HG03025 (cell line): ENCODE measurements at regions not wholly inside any gene's neighbourhood (a gene's known extent, or its start where the extent isn't known, plus 50 kb on each side); places are given as distances from the start of the nearest gene placed in this dataset.
"Not testable (repeated sequence)": the region's sequence is repeated elsewhere in the genome, so short reads cannot be mapped to it uniquely, and the experiment has no call there.

Source experiments
- ATAC-seq: cut with Tn5 transposase; IDR thresholded peaks from one replicate; pipeline ENCODE4 v1.9.1; 2021; ENCODE audit warnings: mild to moderate bottlenecking, moderate library complexity; ENCODE audit not compliant: unreplicated experiment, low FRiP score

DNA sequence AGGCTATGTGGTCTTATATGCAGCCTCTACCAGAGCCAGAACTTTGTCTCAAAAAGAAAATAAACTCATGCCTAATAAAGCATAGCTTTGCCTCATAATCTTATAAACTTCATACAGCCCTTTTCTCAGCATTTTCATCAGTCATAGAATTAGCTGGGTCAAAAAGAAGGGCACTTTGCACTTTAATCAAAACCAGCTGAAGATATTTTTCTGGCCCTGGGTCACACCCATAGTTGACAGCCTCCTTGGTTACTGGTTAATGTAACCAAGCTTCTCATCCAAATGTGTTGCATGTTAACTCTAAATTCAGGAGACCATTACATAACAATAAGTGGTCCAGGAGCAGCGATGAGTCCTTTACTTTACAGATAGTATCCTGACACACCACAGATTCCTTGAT lies 558.2 kb downstream of the FLRT2 start:
- ATAC-seq, result no peak

DNA sequence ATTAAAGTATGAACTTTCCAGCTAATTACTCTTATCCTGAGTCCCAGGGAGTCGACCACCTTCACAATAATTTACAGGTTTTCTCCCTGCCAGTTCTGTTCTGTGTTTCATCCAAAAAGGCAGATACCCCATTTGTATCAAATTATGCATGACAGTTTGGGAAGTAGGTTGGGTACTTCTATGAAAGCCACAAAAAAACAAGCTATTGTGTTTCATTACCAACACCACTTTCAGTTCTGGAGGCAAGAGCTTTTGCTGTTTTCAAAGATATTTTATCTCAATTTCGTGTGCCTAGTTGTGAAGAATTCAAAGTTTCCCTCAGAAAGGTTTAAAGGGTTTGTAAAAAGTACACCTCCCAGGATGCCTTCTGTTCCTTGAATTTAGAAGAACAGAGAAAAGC lies 557.4 kb downstream of the FLRT2 start:
- no peak for ATAC-seq

DNA sequence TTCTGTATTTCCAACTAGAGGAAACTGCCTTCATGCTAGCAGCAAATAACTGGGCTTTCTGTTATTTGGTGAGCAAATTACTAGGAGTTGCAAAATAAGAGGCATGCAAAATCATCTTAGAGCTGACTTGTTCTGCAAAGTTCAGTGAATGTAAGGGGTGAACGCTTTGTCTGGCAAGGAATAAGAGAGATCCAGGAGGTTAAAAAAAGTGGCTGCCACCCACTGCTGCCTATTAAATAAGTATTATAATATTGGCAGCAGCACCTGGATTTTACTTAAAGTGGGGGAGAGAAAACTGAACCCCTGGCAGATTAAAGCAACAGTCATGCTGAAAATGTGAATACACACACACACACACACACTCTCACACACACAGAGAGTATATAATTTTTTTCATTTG lies 557.0 kb downstream of the FLRT2 start:
- no peak for ATAC-seq

DNA sequence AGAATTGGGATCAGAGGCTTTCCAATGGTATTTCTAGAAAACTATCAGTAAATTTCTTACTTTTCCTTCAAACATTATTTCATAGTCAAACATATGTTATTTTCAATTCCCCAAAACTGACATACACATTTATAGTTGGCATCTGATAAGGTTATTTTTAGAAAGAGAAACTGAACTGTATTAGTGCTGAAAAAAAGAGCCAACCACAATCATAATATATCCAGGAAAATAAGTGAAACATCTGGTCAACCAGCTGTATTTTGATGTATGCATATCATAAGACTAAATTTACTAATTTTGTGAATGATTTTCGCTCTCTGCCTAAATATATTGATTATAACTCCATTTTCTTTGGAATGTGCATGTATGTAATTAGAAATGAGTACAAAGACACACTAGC lies 554.2 kb downstream of the FLRT2 start:
- no peak for ATAC-seq

DNA sequence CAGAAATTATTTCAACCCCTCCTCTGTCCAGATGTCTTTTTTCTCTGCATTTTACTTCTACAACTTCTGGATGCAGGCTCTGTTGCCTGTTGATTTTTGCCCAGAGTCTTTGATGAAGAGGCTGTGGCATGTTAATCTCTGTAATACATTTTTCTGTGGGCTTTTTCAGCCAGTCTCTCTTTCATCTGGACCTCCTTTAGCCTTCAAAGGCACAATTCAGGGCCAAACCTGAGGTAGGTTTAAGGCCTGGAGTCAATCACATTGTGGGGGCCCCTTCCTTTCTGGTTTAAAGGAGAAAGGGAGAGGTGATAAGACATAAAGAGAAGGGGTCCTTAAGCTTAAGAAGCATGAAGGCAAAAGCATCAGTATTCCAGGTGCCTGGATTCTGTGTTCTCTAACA lies 553.7 kb downstream of the FLRT2 start:
- ATAC-seq, result no peak

DNA sequence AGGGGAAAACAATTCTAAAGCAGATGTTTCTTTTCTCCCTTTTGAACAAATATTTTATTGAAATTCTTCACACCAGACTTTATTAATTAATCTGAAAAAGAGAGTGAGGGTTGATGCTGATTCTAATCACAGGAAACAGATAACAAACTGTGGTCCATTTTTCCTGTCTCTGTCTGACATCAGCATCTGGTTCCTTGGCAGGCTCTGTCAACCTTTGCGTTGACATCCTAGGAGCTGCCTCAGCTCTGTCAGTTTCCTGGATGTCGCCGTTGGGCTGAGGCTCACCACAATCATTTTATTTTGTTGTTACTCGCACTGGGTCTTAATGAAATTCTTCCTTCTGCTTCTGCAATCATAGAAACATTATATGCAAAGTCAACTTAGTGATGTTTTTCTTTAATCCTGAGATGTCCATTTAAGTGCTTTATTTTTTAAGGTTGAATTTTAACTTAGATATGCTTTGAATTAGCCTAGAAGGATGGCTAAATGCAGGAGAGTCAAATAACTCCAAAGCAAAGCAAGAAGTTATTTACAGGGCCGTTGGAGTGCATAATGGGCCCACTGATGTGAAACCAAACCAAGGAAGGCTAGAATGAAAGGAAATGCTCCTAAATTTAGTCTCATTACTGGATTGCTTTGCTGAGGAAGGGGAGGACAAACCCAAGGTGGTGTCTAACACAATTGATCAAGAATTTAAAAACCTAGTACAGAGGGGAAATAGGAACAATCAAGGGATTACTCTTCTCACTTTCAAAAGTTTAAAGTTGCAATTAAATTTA lies 542.4 kb downstream of the FLRT2 start:
- no peak for ATAC-seq

DNA sequence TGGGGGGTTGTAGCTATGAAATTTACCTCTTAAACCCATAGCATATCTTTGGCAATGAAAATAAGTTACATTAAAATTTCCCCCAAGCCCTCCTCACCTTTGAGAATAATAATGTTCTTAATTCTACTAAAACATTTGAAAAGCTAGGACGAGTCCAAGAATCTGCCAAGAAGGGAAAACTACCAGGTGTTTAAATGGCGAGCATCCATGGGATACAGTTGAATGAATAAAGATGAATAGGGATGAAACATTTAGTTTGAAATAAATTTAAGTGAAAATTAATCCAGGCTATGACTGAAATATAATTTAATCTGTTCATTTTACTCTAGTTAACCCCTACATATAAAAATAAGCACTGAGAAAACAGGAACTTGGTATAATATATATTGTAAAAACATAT lies 536.7 kb downstream of the FLRT2 start:
- no peak for ATAC-seq

DNA sequence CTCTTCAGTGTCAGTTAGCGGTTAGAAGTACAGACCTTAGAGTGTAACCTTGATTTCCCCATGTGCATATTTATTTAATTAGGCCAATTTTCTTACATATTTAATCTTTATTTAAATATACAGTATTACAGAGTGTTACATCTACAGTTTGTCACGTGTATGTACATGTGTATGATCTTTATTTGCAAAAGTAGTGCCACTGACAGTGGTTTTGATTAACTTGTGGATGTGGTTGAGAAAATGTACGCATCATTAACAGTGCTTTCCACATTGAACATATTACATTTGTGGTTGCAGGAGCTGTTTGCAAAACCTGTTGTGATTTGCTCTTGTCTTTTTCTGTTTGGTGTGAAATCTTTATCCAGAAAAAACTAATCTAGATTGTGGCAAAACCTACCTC lies 535.5 kb downstream of the FLRT2 start:
- ATAC-seq, result no peak

DNA sequence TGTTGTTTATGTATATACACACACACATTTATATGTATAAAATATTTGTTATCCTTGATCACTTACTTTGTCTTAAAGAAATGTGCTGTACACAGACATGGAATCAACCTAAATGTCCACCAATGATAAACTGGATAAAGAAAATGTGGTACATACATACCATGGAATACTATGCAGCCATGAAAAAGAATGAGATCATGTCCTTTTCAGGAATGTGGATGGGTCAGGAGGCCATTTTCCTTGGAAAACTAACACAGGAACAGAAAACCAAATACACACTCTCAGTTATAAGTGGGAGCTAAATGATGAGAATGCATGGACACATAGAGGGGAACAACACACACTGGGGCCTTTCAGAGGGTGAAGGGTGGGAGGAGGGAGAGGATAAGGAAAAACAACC lies 534.7 kb downstream of the FLRT2 start:
- not testable (repeated sequence) for ATAC-seq

DNA sequence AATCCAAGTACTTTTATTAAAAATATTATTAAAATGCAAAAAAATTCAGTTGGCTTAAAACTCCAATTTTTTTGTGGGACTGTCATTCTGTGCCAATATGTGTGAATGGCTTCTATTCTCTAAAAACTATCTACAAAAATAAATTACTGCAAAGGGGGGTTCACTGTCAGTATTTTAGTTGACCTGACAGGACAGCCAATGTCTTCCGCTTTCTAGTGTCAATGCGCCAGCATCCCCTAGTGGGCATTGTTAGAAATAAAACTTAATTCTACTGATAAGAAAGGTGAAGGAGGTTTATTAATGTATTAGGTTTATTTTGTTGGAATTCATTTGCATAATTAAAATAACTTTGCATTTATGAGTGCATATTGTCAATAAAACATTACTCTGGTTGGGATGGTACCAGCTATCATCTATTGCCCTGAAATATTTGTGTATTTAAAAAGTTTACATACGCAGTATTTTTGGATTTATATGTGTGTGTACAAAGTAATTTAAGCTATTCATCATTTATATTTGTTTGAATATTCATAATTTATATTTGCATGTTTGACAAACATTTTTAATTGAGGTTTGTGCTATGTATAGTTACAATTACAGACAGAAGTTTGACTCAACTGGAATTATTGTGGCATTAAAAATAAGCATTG lies 527.2 kb downstream of the FLRT2 start:
- no peak for ATAC-seq

DNA sequence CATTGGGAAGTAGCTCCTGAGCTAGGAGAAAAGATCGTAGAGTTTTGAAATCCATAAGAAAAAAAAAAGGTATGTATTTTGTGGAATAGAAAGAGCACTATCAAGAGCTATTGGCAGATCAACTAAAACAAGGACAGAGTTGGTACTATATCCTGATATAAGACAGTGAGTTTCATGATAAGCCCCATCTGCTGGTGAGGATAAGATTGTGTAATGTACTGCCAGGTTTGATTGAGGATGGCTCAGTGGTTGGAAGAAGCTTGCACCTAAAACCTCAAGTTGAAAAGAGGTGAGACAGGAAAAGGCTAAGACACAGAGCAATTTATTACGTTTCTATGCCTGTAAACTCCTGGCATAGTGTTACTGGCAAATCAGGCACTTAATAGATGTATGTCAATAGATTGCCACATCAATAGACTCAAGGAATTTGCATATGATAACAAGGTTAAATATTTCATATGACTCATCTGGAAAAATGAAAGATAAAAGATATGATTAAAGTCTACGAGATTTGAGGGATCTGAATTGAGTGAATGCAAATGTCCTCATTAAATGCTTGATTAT lies 525.6 kb downstream of the FLRT2 start:
- no peak for ATAC-seq

DNA sequence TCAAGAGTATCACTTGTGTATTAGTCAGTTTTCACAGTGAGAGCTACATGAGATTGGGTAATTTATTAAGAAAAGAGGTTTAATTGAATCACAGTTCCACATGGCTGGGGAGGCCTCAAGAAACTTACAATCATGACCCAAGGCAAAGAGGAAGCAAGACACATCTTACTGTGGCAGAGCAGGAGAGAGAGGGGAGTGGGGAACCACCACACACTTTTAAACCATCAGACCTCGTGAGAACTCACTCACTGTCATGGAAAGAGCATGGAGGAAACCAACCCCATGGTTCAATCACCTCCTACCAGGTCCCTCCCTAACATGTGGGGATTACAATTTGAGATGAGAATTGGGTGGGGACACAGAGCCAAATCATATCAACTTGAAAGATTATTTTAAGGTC lies 522.9 kb downstream of the FLRT2 start:
- ATAC-seq, result no peak

DNA sequence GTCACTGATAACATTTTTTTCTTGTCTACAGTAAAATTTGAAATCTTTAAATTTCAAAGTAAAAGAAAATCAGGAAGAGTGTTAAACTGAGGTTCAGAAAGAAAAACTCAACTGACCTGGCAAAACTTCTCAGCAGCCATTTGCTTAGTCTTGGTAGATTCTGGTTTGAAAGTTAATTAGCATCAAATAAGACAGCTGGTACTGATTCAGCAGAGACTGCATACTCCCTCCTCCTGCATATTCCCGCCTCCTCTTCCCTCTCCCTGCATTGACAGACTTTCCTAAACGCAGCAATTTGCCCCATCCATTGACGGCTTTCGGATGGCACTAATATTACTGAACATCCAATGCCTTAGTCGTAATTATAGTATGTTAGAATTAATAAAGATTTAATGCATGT lies 520.8 kb downstream of the FLRT2 start:
- no peak for ATAC-seq

DNA sequence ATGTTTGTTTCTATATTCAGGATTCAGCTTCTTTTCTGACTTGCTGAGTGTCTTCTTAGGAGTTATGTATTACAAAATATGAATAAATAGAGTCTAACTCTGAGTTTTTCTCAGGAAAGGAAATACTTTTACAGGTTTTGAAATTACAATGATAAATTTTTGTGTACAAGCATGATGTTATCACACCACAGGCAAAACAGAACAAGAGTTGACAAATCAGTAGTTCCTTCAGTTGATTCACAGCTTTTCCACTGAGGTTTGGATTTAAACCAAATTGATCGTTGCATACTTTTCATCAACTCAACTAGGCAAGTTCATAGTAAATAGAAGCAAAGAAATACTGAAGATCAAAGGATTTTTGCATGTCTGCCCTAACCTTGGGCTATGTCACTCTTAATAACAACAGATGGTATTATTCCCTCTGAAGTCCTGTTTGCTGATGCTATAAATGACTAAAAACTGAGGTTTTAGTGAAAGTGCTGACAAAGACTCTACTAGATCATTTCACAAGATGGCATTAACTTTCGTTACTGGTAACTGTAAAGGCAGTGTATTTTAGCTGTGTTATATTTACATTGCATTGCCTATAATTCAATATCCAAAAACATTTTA lies 520.2 kb downstream of the FLRT2 start:
- ATAC-seq, result no peak

DNA sequence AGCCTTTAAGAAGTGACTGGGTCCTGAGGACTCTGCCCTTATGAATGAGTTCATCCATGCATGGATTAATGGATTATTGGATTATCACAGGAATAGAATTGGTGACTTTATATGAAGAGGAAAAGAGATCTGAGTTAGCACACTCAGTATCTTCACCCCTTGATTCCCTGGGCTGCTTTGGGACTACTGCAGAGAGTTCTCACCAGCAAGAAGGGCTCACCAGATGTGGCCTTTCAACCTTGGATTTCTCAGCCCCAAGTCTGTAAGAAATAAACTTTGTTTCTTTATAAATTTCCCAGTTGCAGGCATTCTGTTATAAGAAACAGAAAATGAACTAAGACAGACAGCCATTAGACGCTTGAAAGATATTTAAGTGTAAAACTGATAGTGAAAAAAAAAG lies 509.2 kb downstream of the FLRT2 start:
- no peak for ATAC-seq

DNA sequence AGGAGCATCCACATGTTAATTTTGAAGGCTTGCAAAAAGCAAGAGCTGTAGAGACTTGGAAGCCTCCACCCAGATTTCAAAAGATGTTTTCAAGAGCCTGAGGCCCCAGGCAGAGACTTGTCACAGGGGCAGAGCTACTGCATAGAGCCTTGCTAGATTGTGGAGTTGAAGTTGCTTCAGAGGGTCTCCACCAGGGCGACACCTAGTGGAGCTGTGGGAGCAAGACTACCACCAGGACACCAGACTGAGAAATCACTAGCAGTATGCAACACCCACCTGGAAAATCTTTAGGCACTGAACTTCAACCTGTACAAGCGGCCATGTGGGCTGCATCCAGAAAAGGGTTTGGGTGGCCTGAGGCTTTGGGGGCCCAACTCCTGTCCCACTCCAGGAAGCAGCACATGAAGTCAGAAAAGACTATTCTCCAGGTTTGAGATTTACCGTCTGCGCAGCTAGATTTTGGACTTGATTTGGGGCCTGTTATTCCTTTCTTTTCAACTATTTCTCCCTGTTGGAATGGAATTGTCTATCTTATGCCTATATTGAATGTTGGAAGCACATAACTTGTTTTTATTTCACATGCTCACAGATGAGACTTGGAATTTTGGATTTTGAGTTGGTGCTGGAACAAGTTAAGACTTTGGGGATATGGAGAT lies 508.6 kb downstream of the FLRT2 start:
- ATAC-seq, result no peak

DNA sequence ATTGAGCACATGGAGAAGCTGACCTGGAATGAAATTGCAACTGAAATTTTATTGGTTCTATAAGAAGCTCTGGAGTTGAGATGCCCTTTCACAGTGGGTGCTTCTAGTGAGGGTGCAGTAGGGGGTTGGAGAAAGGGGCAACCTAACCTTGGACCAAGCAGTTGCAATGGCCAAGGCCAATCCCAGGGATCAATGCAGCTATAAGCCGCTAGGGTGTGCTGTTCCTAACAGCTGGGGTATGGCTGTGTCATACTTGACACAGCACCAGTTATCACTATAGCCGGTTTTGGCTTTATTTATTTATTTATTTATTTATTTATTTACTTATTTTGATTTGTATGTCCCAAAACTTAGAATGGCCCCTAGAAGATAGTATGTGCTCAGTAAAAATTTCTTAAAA lies 505.9 kb downstream of the FLRT2 start:
- ATAC-seq, result peak; percentile 72

DNA sequence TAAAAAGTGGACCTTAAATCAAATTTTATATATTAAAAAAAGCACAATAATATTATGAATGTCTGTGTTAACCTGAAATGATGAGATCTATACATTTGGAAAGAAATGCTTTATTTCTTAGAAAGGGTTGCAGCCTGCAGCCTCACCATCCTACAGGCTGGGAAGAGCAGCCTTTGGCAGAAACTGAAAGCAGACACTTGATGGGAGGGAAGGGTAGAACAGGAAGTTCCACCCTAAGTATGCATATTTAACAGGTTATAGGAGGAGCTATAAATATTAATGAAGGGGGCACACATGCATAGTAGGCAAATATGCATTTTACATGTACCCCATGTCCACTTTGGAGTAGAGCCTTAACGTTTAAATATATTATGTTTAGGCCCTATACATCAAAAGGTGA lies 498.0 kb downstream of the FLRT2 start:
- no peak for ATAC-seq

DNA sequence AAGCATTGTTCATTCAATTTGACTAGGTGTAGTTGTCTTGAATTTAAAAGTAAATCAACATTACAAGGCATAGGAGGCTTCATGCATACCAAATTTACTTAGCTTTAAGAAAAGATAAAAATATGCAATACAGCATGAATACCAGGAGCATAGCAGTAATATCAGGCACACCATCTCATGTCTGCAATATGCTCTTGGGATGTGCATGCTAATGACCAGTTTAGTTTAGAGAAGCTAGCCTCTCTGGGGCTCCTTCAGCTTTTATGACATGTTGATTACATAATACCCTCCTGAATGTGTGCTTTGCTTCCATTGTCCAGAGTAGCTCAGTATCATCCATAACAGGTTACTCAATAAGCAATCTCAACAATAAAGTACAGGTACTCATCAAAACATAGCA lies 497.2 kb downstream of the FLRT2 start:
- ATAC-seq, result no peak

DNA sequence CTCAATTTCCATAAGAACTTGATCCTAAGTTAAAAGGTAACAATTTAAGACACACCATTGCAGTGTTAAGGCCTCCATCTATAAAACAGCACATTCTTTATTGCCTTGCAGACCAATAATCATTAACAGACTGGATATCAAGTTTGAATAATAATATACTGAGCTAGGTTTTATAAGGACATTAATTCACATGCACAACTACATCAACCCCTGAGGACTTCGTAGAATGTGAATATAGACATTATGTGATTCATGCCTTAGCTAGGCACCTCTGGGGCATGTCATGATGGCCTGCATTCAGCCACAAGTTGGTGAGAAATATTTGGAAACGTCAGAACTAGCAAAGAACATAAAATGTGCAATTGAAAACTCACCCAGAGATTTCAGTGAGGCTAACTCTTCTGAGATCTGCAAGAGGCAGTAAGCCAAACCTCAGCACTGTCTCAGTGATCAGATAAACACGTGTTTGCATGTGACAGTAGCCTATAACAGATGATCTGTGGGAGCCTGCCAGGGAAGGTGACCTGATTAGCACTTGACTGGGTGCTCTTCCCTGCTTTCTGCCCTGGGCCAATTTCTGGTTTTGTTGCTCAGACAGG lies 492.2 kb downstream of the FLRT2 start:
- ATAC-seq, result no peak

DNA sequence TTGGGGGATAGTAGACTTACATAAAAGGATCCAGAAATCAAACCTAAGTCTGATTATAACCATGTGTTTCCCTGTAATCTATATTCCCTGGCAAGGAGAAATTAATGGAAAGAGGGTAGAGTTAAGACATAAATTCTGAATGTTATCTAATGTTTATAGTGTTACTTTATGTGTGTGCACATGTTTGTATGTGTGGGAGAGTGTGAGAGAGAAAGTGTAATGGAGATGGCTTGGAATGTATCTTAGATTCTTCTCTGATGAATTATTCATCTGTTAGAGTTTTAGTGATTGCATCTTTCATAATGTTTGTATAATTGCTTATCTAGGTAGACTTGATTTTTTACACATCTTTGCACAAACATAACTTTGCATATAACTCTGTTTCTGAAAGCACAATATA lies 490.9 kb downstream of the FLRT2 start:
- no peak for ATAC-seq
